Liver (tissue), 8 donors: ENCODE measurements at regions not wholly inside any gene's neighbourhood (a gene's known extent, or its start where the extent isn't known, plus 50 kb on each side); places are given as distances from the start of the nearest gene placed in this dataset.

ENCODE experiments used
- DNase-seq: peaks from one replicate; pipeline ENCODE4 v3.0.0-alpha.2; 2017; ENCODE audit warnings: low spot score
- H3K27ac ChIP-seq, 2 donors: one replicate each; pipeline ENCODE4 v1.7.0; 2013; ENCODE audit warnings: inconsistent platforms in 2 of 2, low read length in 2 of 2, control low read depth in 1 of 2, low read depth in 1 of 2, mild to moderate bottlenecking in 1 of 2
- H3K27me3 ChIP-seq, 4 donors: one replicate each; pipeline versions ENCODE4 v1.6.1 to v1.7.0; 2013; ENCODE audit warnings: low read length in 3 of 4, inconsistent platforms in 1 of 4, mild to moderate bottlenecking in 1 of 4, moderate library complexity in 1 of 4; ENCODE audit not compliant: control insufficient read depth in 4 of 4, insufficient read depth in 4 of 4
- H3K36me3 ChIP-seq, 4 donors: one replicate each; pipeline versions ENCODE4 v1.6.1 to v1.7.0; 2013; ENCODE audit warnings: low read length in 3 of 4, mild to moderate bottlenecking in 3 of 4, low read depth in 1 of 4, moderate library complexity in 1 of 4; ENCODE audit not compliant: control insufficient read depth in 4 of 4, insufficient read depth in 3 of 4
- H3K4me1 ChIP-seq, 4 donors: one replicate each; pipeline versions ENCODE4 v1.6.1 to v1.7.0; 2013; ENCODE audit warnings: low read length in 3 of 4, mild to moderate bottlenecking in 3 of 4, moderate library complexity in 1 of 4; ENCODE audit not compliant: control insufficient read depth in 4 of 4, insufficient read depth in 4 of 4
- H3K4me3 ChIP-seq, 3 donors: one replicate each; pipeline versions ENCODE4 v1.6.1 to v1.7.0; 2013; ENCODE audit warnings: low read length in 3 of 3, control low read depth in 1 of 3, low read depth in 1 of 3, mild to moderate bottlenecking in 1 of 3
- H3K9ac ChIP-seq, 2 donors: one replicate each; pipeline ENCODE4 v1.7.0; 2013; ENCODE audit warnings: low read length in 2 of 2, mild to moderate bottlenecking in 2 of 2, moderate library complexity in 2 of 2, control low read depth in 1 of 2, low read depth in 1 of 2
- H3K9me3 ChIP-seq, 4 donors: one replicate each; pipeline versions ENCODE4 v1.6.1 to v1.7.0; 2013; ENCODE audit warnings: low read length in 3 of 4; ENCODE audit not compliant: control insufficient read depth in 4 of 4
- EGR1 ChIP-seq, 2 donors: IDR thresholded peaks; 2 replicates each; pipeline ENCODE4 v1.6.1; 2016 to 2018; ENCODE audit warnings: antibody characterized with exemption in 2 of 2, low read depth in 2 of 2
- FOXA1 ChIP-seq: IDR thresholded peaks from 2 replicates; pipeline ENCODE4 v1.6.1; 2016; ENCODE audit warnings: antibody characterized with exemption
- FOXA2 ChIP-seq: IDR thresholded peaks from 2 replicates; pipeline ENCODE4 v1.6.1; 2016; ENCODE audit warnings: antibody characterized with exemption
- GABPA ChIP-seq, 2 donors: IDR thresholded peaks in 1 of 2; conservative IDR thresholded peaks in 1 of 2; 2 replicates each; pipeline ENCODE4 v1.6.1; 2016; ENCODE audit warnings: antibody characterized with exemption in 2 of 2, mild to moderate bottlenecking in 1 of 2, moderate library complexity in 1 of 2
- HNF4A ChIP-seq, 2 donors: conservative IDR thresholded peaks; 2 replicates each; pipeline ENCODE4 v1.6.1; 2016; ENCODE audit warnings: antibody characterized with exemption in 2 of 2, mild to moderate bottlenecking in 2 of 2
- HNF4G ChIP-seq: IDR thresholded peaks from 2 replicates; pipeline ENCODE4 v1.6.1; 2016; ENCODE audit warnings: antibody characterized with exemption
- JUND ChIP-seq, 2 donors: IDR thresholded peaks; 2 replicates each; pipeline ENCODE4 v1.6.1; 2016; ENCODE audit warnings: antibody characterized with exemption in 2 of 2
- NR2F2 ChIP-seq: IDR thresholded peaks from 2 replicates; pipeline ENCODE4 v1.6.1; 2016; ENCODE audit warnings: antibody characterized with exemption
- RAD21 ChIP-seq, 2 donors: IDR thresholded peaks; 2 replicates each; pipeline ENCODE4 v1.6.1; 2016; ENCODE audit warnings: antibody characterized with exemption in 2 of 2, mild to moderate bottlenecking in 2 of 2
- SP1 ChIP-seq: IDR thresholded peaks from 2 replicates; pipeline ENCODE4 v1.6.1; 2018; ENCODE audit warnings: antibody characterized with exemption, mild to moderate bottlenecking
- TAF1 ChIP-seq: conservative IDR thresholded peaks from 2 replicates; pipeline ENCODE4 v1.6.1; 2016; ENCODE audit warnings: antibody characterized with exemption, mild to moderate bottlenecking
- YY1 ChIP-seq: IDR thresholded peaks from 2 replicates; pipeline ENCODE4 v1.6.1; 2016; ENCODE audit warnings: antibody characterized with exemption, mild to moderate bottlenecking
- WGBS: extraction: QIAGEN DNeasy Blood & Tissue Kit; methylation state at CpG from one replicate; pipeline ENCODE4 v1.1.7; 2013; 5-methylcytosine and 5-hydroxymethylcytosine counted together
- TF ChIP-seq, protein P1 (sequence below): fragments of 150-350 bp; IDR thresholded peaks from 2 replicates; pipeline ENCODE4 v1.5.1; 2017; ENCODE audit warnings: improper control_type of control experiment, low read depth, low read length; ENCODE audit not compliant: missing input control
- TF ChIP-seq, protein P2 (sequence below): IDR thresholded peaks from 2 replicates; pipeline ENCODE4 v1.6.1; 2016; ENCODE audit warnings: antibody characterized with exemption
- TF ChIP-seq, protein P3 (sequence below): IDR thresholded peaks from 2 replicates; pipeline ENCODE4 v1.6.1; 2016; ENCODE audit warnings: antibody characterized with exemption
- TF ChIP-seq, protein P4 (sequence below): IDR thresholded peaks from 2 replicates; pipeline ENCODE4 v1.6.1; 2016; ENCODE audit warnings: antibody characterized with exemption, mild to moderate bottlenecking
- TF ChIP-seq, protein P5 (sequence below): IDR thresholded peaks from 2 replicates; pipeline ENCODE4 v1.6.1; 2016; ENCODE audit warnings: antibody characterized with exemption
- donor health status: healthy.
- donor health status: healthy.
- donor health status: healthy.
- donor health status: healthy.
- donor health status: healthy.

DNA sequence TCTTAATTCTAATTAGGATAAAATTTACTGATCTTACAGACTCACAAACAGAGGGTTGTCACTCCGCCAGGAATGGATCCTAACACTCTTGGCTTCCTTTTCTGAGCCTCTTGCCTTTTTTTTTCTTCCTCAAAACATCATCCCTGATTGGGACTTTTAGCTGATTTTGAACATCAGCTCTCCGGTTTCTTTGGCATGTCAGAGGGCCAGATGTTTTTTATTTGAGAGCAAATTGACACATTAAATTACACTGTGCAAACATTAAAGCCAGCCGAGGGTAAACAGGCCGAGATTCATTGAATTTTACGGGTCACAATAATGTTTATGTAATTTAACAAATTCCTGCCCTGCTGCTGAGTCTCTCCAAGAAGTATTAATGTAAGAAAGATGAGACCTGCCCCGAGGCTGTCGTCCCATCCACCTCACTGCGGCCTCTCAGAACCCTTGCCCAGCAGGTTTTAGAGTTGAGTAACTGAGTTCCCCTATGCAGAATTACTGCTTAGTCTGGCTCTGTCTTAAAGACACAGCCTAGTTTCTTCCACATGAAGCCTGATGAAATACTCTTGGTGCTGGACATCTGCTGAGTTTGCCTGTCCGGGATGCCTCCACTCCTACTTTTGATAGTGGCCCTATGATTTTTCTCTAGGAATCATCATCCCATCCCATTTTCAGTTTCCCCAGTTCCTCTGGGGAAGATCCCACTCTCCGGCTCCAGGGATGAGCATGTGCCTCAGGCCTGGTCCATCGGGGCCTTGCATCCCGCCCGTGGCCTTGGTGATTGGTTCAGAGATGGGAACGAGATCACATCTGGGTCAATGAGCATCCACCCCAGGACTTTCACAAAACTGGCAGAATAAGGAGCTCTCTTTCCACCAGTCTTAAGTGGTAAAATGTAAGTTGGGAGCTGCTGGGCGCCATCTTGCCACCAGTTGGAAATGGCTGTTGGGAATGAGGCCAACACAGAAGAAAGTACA lies 226.6 kb upstream of the TLE3 start:
- 69% methylated on average over 15 of the region's 15 CpGs for WGBS
- H3K36me3 ChIP-seq, result no peaks in the 10 kb centered on the region
- peak; percentile 22 for DNase-seq
- H3K27ac ChIP-seq, result no peak overlapping the region
- peaks cover 0 to 5% (median 0%) of the 10 kb centered on the region in 4 donors for H3K4me1 ChIP-seq
- H3K27me3 ChIP-seq, result no peaks in the 10 kb centered on the region
- no peak overlapping the region for H3K9ac ChIP-seq
- no peak overlapping the region for H3K4me3 ChIP-seq
- no peaks in the 10 kb centered on the region for H3K9me3 ChIP-seq
- TF ChIP-seq, protein P1, sequence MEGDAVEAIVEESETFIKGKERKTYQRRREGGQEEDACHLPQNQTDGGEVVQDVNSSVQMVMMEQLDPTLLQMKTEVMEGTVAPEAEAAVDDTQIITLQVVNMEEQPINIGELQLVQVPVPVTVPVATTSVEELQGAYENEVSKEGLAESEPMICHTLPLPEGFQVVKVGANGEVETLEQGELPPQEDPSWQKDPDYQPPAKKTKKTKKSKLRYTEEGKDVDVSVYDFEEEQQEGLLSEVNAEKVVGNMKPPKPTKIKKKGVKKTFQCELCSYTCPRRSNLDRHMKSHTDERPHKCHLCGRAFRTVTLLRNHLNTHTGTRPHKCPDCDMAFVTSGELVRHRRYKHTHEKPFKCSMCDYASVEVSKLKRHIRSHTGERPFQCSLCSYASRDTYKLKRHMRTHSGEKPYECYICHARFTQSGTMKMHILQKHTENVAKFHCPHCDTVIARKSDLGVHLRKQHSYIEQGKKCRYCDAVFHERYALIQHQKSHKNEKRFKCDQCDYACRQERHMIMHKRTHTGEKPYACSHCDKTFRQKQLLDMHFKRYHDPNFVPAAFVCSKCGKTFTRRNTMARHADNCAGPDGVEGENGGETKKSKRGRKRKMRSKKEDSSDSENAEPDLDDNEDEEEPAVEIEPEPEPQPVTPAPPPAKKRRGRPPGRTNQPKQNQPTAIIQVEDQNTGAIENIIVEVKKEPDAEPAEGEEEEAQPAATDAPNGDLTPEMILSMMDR, result no peak
- TF ChIP-seq, protein P2, sequence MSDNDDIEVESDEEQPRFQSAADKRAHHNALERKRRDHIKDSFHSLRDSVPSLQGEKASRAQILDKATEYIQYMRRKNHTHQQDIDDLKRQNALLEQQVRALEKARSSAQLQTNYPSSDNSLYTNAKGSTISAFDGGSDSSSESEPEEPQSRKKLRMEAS, result no peak
- TF ChIP-seq TAF1 (no peak), HNF4G (no peak), EGR1 (IDR thresholded peaks at IDR 0.05; ENCODE audit: low read depth in 2 of 2) (no peak), HNF4A (conservative IDR thresholded peaks at IDR 0.05) (no peak), JUND (IDR thresholded peaks at IDR 0.05) (no peak), NR2F2 (no peak), FOXA2 (no peak), YY1 (no peak), GABPA (IDR thresholded peaks at IDR 0.05 in 1 of 2, conservative IDR thresholded peaks at IDR 0.05 in 1 of 2) (no peak), RAD21 (IDR thresholded peaks at IDR 0.05) (no peak), SP1 (no peak), FOXA1 (no peak)
- TF ChIP-seq, protein P3, sequence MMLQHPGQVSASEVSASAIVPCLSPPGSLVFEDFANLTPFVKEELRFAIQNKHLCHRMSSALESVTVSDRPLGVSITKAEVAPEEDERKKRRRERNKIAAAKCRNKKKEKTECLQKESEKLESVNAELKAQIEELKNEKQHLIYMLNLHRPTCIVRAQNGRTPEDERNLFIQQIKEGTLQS, result no peak
- TF ChIP-seq, protein P4, sequence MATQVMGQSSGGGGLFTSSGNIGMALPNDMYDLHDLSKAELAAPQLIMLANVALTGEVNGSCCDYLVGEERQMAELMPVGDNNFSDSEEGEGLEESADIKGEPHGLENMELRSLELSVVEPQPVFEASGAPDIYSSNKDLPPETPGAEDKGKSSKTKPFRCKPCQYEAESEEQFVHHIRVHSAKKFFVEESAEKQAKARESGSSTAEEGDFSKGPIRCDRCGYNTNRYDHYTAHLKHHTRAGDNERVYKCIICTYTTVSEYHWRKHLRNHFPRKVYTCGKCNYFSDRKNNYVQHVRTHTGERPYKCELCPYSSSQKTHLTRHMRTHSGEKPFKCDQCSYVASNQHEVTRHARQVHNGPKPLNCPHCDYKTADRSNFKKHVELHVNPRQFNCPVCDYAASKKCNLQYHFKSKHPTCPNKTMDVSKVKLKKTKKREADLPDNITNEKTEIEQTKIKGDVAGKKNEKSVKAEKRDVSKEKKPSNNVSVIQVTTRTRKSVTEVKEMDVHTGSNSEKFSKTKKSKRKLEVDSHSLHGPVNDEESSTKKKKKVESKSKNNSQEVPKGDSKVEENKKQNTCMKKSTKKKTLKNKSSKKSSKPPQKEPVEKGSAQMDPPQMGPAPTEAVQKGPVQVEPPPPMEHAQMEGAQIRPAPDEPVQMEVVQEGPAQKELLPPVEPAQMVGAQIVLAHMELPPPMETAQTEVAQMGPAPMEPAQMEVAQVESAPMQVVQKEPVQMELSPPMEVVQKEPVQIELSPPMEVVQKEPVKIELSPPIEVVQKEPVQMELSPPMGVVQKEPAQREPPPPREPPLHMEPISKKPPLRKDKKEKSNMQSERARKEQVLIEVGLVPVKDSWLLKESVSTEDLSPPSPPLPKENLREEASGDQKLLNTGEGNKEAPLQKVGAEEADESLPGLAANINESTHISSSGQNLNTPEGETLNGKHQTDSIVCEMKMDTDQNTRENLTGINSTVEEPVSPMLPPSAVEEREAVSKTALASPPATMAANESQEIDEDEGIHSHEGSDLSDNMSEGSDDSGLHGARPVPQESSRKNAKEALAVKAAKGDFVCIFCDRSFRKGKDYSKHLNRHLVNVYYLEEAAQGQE, result no peak
- TF ChIP-seq, protein P5, sequence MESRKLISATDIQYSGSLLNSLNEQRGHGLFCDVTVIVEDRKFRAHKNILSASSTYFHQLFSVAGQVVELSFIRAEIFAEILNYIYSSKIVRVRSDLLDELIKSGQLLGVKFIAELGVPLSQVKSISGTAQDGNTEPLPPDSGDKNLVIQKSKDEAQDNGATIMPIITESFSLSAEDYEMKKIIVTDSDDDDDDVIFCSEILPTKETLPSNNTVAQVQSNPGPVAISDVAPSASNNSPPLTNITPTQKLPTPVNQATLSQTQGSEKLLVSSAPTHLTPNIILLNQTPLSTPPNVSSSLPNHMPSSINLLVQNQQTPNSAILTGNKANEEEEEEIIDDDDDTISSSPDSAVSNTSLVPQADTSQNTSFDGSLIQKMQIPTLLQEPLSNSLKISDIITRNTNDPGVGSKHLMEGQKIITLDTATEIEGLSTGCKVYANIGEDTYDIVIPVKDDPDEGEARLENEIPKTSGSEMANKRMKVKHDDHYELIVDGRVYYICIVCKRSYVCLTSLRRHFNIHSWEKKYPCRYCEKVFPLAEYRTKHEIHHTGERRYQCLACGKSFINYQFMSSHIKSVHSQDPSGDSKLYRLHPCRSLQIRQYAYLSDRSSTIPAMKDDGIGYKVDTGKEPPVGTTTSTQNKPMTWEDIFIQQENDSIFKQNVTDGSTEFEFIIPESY, result no peak
